ENCODE measurements at regions not wholly inside any gene's neighbourhood (a gene's known extent, or its start where the extent isn't known, plus 50 kb on each side); places are given as distances from the start of the nearest gene placed in this dataset.

DNA sequence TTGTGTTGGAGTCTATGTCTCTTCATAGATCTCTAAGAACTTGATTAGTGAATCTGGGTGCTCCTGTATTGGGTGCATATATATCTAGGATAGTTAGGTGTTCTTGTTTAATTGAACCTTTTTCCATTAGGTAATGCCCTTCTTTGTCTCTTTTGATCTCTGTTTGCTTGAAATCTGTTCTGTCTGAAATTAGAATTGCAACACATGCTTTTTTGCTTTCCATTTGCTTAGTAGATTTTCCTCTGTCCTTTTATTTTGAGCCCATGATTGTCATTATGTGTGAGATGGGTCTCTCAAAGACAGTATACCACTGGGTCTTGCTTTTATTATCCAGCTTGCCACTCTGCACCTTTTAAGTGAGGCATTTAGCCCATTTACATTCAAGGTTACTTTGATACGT lies 79.1 kb upstream of the APOOL start:
- H3K9me3 ChIP-seq (ENCODE audit: control insufficient read depth, low read length), result no peaks in the 10 kb centered on the region
- no peaks in the 10 kb centered on the region for H3K4me1 ChIP-seq
- H2AFZ ChIP-seq, result no peak overlapping the region
- TF ChIP-seq, protein P1, sequence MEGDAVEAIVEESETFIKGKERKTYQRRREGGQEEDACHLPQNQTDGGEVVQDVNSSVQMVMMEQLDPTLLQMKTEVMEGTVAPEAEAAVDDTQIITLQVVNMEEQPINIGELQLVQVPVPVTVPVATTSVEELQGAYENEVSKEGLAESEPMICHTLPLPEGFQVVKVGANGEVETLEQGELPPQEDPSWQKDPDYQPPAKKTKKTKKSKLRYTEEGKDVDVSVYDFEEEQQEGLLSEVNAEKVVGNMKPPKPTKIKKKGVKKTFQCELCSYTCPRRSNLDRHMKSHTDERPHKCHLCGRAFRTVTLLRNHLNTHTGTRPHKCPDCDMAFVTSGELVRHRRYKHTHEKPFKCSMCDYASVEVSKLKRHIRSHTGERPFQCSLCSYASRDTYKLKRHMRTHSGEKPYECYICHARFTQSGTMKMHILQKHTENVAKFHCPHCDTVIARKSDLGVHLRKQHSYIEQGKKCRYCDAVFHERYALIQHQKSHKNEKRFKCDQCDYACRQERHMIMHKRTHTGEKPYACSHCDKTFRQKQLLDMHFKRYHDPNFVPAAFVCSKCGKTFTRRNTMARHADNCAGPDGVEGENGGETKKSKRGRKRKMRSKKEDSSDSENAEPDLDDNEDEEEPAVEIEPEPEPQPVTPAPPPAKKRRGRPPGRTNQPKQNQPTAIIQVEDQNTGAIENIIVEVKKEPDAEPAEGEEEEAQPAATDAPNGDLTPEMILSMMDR (IDR thresholded peaks at IDR 0.05), result no peak
- no peak overlapping the region for H3K27ac ChIP-seq
- no peaks in the 10 kb centered on the region for H3K36me3 ChIP-seq (ENCODE audit: control insufficient read depth, insufficient read depth, low read length)
- no peak overlapping the region for H3K9ac ChIP-seq
- no peaks in the 10 kb centered on the region for H3K79me2 ChIP-seq
- H3K27me3 ChIP-seq (ENCODE audit: control insufficient read depth, insufficient read depth, low read length), result no peaks in the 10 kb centered on the region
- no peak overlapping the region for H3K4me2 ChIP-seq (ENCODE audit: low read length)
- no peak overlapping the region for H3K4me3 ChIP-seq (ENCODE audit: low read depth, low read length)

- no peaks in the 10 kb centered on the region for H3K27me3 ChIP-seq (ENCODE audit: control insufficient read depth, insufficient read depth, low read length)
- no peak overlapping the region for H3K4me3 ChIP-seq (ENCODE audit: low read depth, low read length)
- no peak overlapping the region for H3K27ac ChIP-seq
- no peaks in the 10 kb centered on the region for H3K79me2 ChIP-seq
- H3K4me2 ChIP-seq (ENCODE audit: low read length), result no peak overlapping the region
- H3K9me3 ChIP-seq (ENCODE audit: control insufficient read depth, low read length), result no peaks in the 10 kb centered on the region
- TF ChIP-seq, protein P1 (IDR thresholded peaks at IDR 0.05), result no peak
- no peaks in the 10 kb centered on the region for H3K36me3 ChIP-seq (ENCODE audit: control insufficient read depth, insufficient read depth, low read length)
- H3K4me1 ChIP-seq, result no peaks in the 10 kb centered on the region
- H3K9ac ChIP-seq, result no peak overlapping the region
- H2AFZ ChIP-seq, result no peak overlapping the region
Measured at GRCh38 chrX:84932814-84933213, 70.9 kb upstream of the APOOL start.

DNA sequence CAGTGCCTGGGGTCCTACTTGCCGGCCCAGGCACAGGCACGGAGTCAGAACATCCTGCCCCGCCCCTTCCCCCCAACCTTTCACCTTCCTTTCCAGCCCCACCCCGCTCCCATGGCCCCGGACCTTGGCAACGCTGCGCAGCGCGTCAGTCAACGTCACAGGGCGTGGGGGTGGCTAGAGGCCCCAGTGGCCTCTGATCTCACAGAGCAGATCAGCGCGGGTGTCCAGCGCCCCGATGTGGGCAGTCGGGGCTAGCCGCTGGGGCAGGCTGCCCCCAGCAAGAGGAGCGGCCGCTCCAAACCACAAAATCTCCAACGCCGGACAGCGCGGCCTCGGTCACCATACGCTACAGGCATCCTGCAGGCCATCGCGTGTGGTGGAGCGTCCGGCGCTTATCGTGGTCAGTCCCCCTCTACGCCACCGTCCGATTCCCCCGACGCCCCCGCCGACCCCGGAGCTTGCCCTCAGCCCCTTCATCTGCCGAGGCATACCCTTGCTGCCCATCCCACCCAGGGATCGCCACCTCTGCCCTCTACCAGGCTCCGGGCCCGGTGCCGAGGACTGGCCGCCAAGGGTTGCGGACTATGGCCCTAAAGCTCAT lies 69.6 kb upstream of the APOOL start:
- Histone ChIP-seq H3K9me3 (ENCODE audit: control insufficient read depth, low read length) (no peaks in the 10 kb centered on the region), H3K36me3 (ENCODE audit: control insufficient read depth, insufficient read depth, low read length) (no peaks in the 10 kb centered on the region), H3K27me3 (ENCODE audit: control insufficient read depth, insufficient read depth, low read length) (no peaks in the 10 kb centered on the region), H3K27ac (no peak overlapping the region), H2AFZ (no peak overlapping the region), H3K4me1 (no peaks in the 10 kb centered on the region), H3K4me2 (ENCODE audit: low read length) (no peak overlapping the region), H3K79me2 (no peaks in the 10 kb centered on the region), H3K4me3 (ENCODE audit: low read depth, low read length) (no peak overlapping the region), H3K9ac (no peak overlapping the region)
- TF ChIP-seq, protein P1 (IDR thresholded peaks at IDR 0.05), result no peak
